ENCODE measurements at regions not wholly inside any gene's neighbourhood (a gene's known extent, or its start where the extent isn't known, plus 50 kb on each side); places are given as distances from the start of the nearest gene placed in this dataset.
"Not testable (repeated sequence)": the region's sequence is repeated elsewhere in the genome, so short reads cannot be mapped to it uniquely, and the experiment has no call there.

GRCh38 chrX:89734367-89734766, 187.3 kb upstream of the TGIF2LX start:
- TF ChIP-seq, protein P1, sequence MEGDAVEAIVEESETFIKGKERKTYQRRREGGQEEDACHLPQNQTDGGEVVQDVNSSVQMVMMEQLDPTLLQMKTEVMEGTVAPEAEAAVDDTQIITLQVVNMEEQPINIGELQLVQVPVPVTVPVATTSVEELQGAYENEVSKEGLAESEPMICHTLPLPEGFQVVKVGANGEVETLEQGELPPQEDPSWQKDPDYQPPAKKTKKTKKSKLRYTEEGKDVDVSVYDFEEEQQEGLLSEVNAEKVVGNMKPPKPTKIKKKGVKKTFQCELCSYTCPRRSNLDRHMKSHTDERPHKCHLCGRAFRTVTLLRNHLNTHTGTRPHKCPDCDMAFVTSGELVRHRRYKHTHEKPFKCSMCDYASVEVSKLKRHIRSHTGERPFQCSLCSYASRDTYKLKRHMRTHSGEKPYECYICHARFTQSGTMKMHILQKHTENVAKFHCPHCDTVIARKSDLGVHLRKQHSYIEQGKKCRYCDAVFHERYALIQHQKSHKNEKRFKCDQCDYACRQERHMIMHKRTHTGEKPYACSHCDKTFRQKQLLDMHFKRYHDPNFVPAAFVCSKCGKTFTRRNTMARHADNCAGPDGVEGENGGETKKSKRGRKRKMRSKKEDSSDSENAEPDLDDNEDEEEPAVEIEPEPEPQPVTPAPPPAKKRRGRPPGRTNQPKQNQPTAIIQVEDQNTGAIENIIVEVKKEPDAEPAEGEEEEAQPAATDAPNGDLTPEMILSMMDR (IDR thresholded peaks at IDR 0.05 in 8 of 11, conservative IDR thresholded peaks at IDR 0.05 in 3 of 11): not testable (repeated sequence)
- TF ChIP-seq POLR2AphosphoS5, POLR2A (IDR thresholded peaks at IDR 0.05): not testable (repeated sequence)

All from spleen (tissue), 7 donors.